ENCODE measurements at regions not wholly inside any gene's neighbourhood (a gene's known extent, or its start where the extent isn't known, plus 50 kb on each side); places are given as distances from the start of the nearest gene placed in this dataset.

DNA sequence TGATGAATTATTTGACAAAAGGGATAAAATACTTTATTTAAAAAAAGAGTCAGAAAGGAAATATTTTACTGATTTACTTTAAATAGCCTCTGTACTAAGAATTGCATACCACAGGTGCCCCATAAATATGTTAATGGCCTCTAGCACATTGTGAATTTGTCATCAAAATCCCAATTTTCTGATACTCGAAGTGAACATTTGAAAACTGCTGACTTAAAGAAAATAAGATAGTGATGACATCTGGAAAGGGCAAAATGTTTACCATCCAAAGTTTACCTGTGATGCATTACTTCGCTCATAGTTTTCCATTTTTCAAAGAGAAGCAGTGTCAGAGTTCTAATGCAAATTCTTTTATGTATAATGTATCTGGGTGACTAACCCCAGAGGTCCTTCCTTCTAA lies 455.4 kb downstream of the KLF5 start:
- no peak for TF ChIP-seq ZNF317 (CRISPR knock-in tag; IDR thresholded peaks at IDR 0.05; ENCODE audit: borderline replicate concordance, low read depth)
- no peak for TF ChIP-seq ZNF532 (CRISPR knock-in tag; IDR thresholded peaks at IDR 0.05; ENCODE audit: borderline replicate concordance)
- TF ChIP-seq PRDM15 (CRISPR knock-in tag; IDR thresholded peaks at IDR 0.05) = no peak
- no peak for TF ChIP-seq NR2C2 (CRISPR knock-in tag; IDR thresholded peaks at IDR 0.05)
- TF ChIP-seq SMAD3 (CRISPR knock-in tag; IDR thresholded peaks at IDR 0.05; ENCODE audit: borderline replicate concordance) = no peak
- TF ChIP-seq ZNF396 (CRISPR knock-in tag; IDR thresholded peaks at IDR 0.05; ENCODE audit: borderline replicate concordance) = no peak
- TF ChIP-seq TEAD4 (CRISPR knock-in tag; IDR thresholded peaks at IDR 0.05) = no peak
- TF ChIP-seq CREM (CRISPR knock-in tag; IDR thresholded peaks at IDR 0.05) = no peak
- no peak for TF ChIP-seq JAZF1 (CRISPR knock-in tag; IDR thresholded peaks at IDR 0.05)
- TF ChIP-seq STAT6 (CRISPR knock-in tag; conservative IDR thresholded peaks at IDR 0.05; ENCODE audit: low read depth) = no peak
- ChIA-PET POLR2A (no interaction called here), CTCF (no interaction called here)
- ATAC-seq (no peak), DNase-seq (ENCODE audit: low spot score) (no peak)
- H3K27me3 Mint-ChIP-seq (ENCODE audit: low read depth) = no peaks in the 10 kb centered on the region; the same call in 1 of the 2 replicates
- peaks cover 23% of the 10 kb centered on the region for H3K9me3 Mint-ChIP-seq
- no peaks in the 10 kb centered on the region for H3K36me3 Mint-ChIP-seq
- H3K4me3 Mint-ChIP-seq = no peak overlapping the region
- peaks cover 43% of the 10 kb centered on the region for H3K4me1 Mint-ChIP-seq
- no peak overlapping the region for H3K27ac Mint-ChIP-seq

DNA sequence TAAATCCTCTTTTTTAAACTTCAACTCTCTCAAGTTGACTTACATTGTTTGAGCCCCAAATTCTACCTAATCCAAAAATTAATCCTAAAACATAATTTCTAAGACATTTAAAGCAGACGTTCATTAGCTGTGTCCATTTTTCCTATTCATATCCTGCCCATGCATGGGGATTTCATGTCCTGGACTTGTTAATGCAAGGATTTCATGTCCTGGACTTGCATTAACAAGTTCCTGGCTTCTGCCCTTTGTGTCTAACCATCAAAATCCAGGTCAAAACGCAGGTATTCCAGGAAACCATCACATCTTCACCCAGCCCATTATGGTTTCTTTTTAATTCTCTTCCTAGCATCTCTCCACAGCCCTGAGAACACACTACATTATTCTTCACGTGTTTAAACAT lies 454.9 kb downstream of the KLF5 start:
- POLR2A ChIA-PET = no interaction called here
- CTCF ChIA-PET = no interaction called here
- peaks cover 21% of the 10 kb centered on the region for H3K9me3 Mint-ChIP-seq
- no peaks in the 10 kb centered on the region for H3K36me3 Mint-ChIP-seq
- no peak for ATAC-seq
- H3K4me1 Mint-ChIP-seq = peaks cover 39% of the 10 kb centered on the region
- H3K27me3 Mint-ChIP-seq (ENCODE audit: low read depth) = no peaks in the 10 kb centered on the region; the same call in 1 of the 2 replicates
- H3K27ac Mint-ChIP-seq = no peak overlapping the region
- TF ChIP-seq, protein P1, sequence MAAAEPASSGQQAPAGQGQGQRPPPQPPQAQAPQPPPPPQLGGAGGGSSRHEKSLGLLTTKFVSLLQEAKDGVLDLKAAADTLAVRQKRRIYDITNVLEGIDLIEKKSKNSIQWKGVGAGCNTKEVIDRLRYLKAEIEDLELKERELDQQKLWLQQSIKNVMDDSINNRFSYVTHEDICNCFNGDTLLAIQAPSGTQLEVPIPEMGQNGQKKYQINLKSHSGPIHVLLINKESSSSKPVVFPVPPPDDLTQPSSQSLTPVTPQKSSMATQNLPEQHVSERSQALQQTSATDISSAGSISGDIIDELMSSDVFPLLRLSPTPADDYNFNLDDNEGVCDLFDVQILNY (CRISPR knock-in tag; IDR thresholded peaks at IDR 0.05) = no peak
- H3K4me3 Mint-ChIP-seq = no peak overlapping the region
- DNase-seq (ENCODE audit: low spot score) = no peak

Data from WTC11 (cell line).